Tibial nerve (tissue), 4 donors: ENCODE measurements at regions not wholly inside any gene's neighbourhood (a gene's known extent, or its start where the extent isn't known, plus 50 kb on each side); places are given as distances from the start of the nearest gene placed in this dataset.

ENCODE experiments used
- DNase-seq, 2 donors: peaks; one replicate each; pipeline ENCODE4 v3.0.0-alpha.2; 2019; ENCODE audit warnings: low spot score in 2 of 2
- H3K27ac ChIP-seq, 4 donors: fragments of 200-600 bp; sonication (generic) in 3 of 4; one replicate each; pipeline ENCODE4 v1.5.1; 2017 to 2019; ENCODE audit warnings: mild to moderate bottlenecking in 1 of 4
- H3K27me3 ChIP-seq, 2 donors: fragments of 200-600 bp; sonication (generic) in 1 of 2; one replicate each; pipeline versions ENCODE4 v1.5.1 to v1.6.0; 2017 to 2019
- H3K36me3 ChIP-seq, 3 donors: fragments of 200-600 bp; sonication (generic); one replicate each; pipeline ENCODE4 v1.5.1; 2018 to 2019
- H3K4me1 ChIP-seq, 4 donors: fragments of 200-600 bp; sonication (generic) in 3 of 4; one replicate each; pipeline ENCODE4 v1.5.1; 2017 to 2019
- H3K4me3 ChIP-seq, 4 donors: fragments of 200-600 bp; sonication (generic) in 3 of 4; one replicate each; pipeline ENCODE4 v1.5.1; 2017 to 2019; ENCODE audit warnings: mild to moderate bottlenecking in 1 of 4, moderate library complexity in 1 of 4
- H3K9me3 ChIP-seq, 4 donors: fragments of 200-600 bp; sonication (generic) in 3 of 4; one replicate each; pipeline ENCODE4 v1.5.1; 2017 to 2019
- CTCF ChIP-seq, 5 experiments: fragments of 200-600 bp in 3 of 5; fragments of 450-650 bp in 2 of 5; sonication (generic) in 3 of 5; IDR thresholded peaks; one replicate each; pipeline ENCODE4 v1.5.1; 2016 to 2019; ENCODE audit warnings: antibody characterized with exemption in 5 of 5, mild to moderate bottlenecking in 3 of 5, moderate library complexity in 2 of 5
- EP300 ChIP-seq, 2 donors: sonication (generic); formaldehyde crosslinking; IDR thresholded peaks; one replicate each; pipeline ENCODE4 v1.6.1; 2017; ENCODE audit warnings: antibody characterized with exemption in 2 of 2, mild to moderate bottlenecking in 1 of 2
- POLR2A ChIP-seq, 2 donors: fragments of 450-650 bp; IDR thresholded peaks; one replicate each; pipeline ENCODE4 v1.6.1; 2017; ENCODE audit warnings: antibody characterized with exemption in 2 of 2, mild to moderate bottlenecking in 2 of 2, moderate library complexity in 2 of 2
- WGBS, 2 donors: methylation state at CpG; one replicate each; pipeline ENCODE4 v1.1.5; 2018; 5-methylcytosine and 5-hydroxymethylcytosine counted together

- 59 to 61% methylated on average over 5 of the region's 5 CpGs for WGBS, 2 donors
- no peaks in the 10 kb centered on the region for H3K9me3 ChIP-seq
- peak overlapping the region in 3 of 4 donors; percentile 24 to 57 (median 41) for H3K4me3 ChIP-seq
- H3K27ac ChIP-seq = peak overlapping the region; percentile 65 to 88 (median 82)
- no peaks in the 10 kb centered on the region for H3K27me3 ChIP-seq
- H3K36me3 ChIP-seq = no peaks in the 10 kb centered on the region
- peaks cover 0 to 30% (median 22%) of the 10 kb centered on the region in 4 donors for H3K4me1 ChIP-seq
- TF ChIP-seq EP300 (IDR thresholded peaks at IDR 0.05) (no peak), CTCF (IDR thresholded peaks at IDR 0.05) (no peak), POLR2A (IDR thresholded peaks at IDR 0.05) (no peak)
- DNase-seq = no peak
Measured at GRCh38 chr6:37101991-37102298, 68.0 kb upstream of the PIM1 start.

- WGBS, 2 donors = 1 to 3% methylated on average over 32 to 33 of the region's 36 CpGs
- TF ChIP-seq POLR2A (IDR thresholded peaks at IDR 0.05) (peak in 1 of 2 donors; percentile 44), EP300 (IDR thresholded peaks at IDR 0.05) (peak in 1 of 2 donors; percentile 78), CTCF (IDR thresholded peaks at IDR 0.05) (peak in 1 of 5 experiments; percentile 29)
- no peaks in the 10 kb centered on the region for H3K9me3 ChIP-seq
- H3K27me3 ChIP-seq = no peaks in the 10 kb centered on the region
- H3K4me3 ChIP-seq = peak overlapping the region; percentile 24 to 57 (median 43)
- H3K27ac ChIP-seq = peak overlapping the region; percentile 65 to 88 (median 82)
- H3K36me3 ChIP-seq = no peaks in the 10 kb centered on the region
- H3K4me1 ChIP-seq = peaks cover 0 to 30% (median 22%) of the 10 kb centered on the region in 4 donors
- DNase-seq = peak; percentile 49 to 69
Measured at GRCh38 chr6:37102299-37103168, 67.4 kb upstream of the PIM1 start.

GRCh38 chr6:37103169-37104039 lies 66.5 kb upstream of the PIM1 start:
- 21 to 23% methylated on average over 10 of the region's 10 CpGs for WGBS, 2 donors
- peak in 1 of 2 donors; percentile 38 for DNase-seq

GRCh38 chr6:37104824-37105147 lies 65.2 kb upstream of the PIM1 start:
- no peaks in the 10 kb centered on the region for H3K9me3 ChIP-seq
- H3K4me3 ChIP-seq = no peak overlapping the region
- H3K4me1 ChIP-seq = peaks cover 0 to 32% (median 22%) of the 10 kb centered on the region in 4 donors
- no peaks in the 10 kb centered on the region for H3K27me3 ChIP-seq
- H3K27ac ChIP-seq = peak overlapping the region in 2 of 4 donors; percentile 85 to 88
- 57 to 59% methylated on average over 2 of the region's 2 CpGs for WGBS, 2 donors
- DNase-seq = no peak
- no peak for TF ChIP-seq POLR2A (IDR thresholded peaks at IDR 0.05)
- TF ChIP-seq EP300 (IDR thresholded peaks at IDR 0.05) = no peak
- no peak for TF ChIP-seq CTCF (IDR thresholded peaks at IDR 0.05)
- H3K36me3 ChIP-seq = no peaks in the 10 kb centered on the region

More at GRCh38 chr6:37103169-37104039, 66.5 kb upstream of the PIM1 start:
- TF ChIP-seq CTCF (IDR thresholded peaks at IDR 0.05) (no peak), EP300 (IDR thresholded peaks at IDR 0.05) (no peak), POLR2A (IDR thresholded peaks at IDR 0.05) (no peak)
- no peaks in the 10 kb centered on the region for H3K36me3 ChIP-seq
- peak overlapping the region; percentile 65 to 88 (median 82) for H3K27ac ChIP-seq
- peaks cover 0 to 30% (median 22%) of the 10 kb centered on the region in 4 donors for H3K4me1 ChIP-seq
- peak overlapping the region; percentile 4 to 57 (median 34) for H3K4me3 ChIP-seq
- no peaks in the 10 kb centered on the region for H3K27me3 ChIP-seq
- no peaks in the 10 kb centered on the region for H3K9me3 ChIP-seq
